WTC11 (cell line): ENCODE measurements at regions not wholly inside any gene's neighbourhood (a gene's known extent, or its start where the extent isn't known, plus 50 kb on each side); places are given as distances from the start of the nearest gene placed in this dataset.

Experiments
- ATAC-seq: fragments of 200-7000 bp; cut with Tn5 transposase; 2 replicates; pipeline ENCODE4 v1.10.0; 2021; ENCODE audit warnings: mild to moderate bottlenecking, moderate library complexity
- CTCF ChIA-PET: fragments of 300-600 bp; sonication (Branson Sonifier 250); formaldehyde crosslinking; loops from one replicate; lab custom pipeline; 2021; ENCODE audit warnings: antibody characterized with exemption; lab: Charles Lee
- POLR2A ChIA-PET: fragments of 350-600 bp; sonication (Branson Sonifier 250); formaldehyde crosslinking; loops from one replicate; lab custom pipeline; 2021; ENCODE audit warnings: antibody characterized with exemption; lab: Charles Lee
- DNase-seq: peaks from one replicate; pipeline ENCODE4 v3.0.0; 2021; ENCODE audit warnings: low spot score
- H3K27ac Mint-ChIP-seq: 2 replicates; pipeline ENCODE4 v1.8.0; 2021; ENCODE audit warnings: mixed read lengths
- H3K27me3 Mint-ChIP-seq: 2 replicates; pipeline ENCODE4 v1.8.0; 2021; ENCODE audit warnings: low read depth, mild to moderate bottlenecking, moderate library complexity, mixed read lengths
- H3K36me3 Mint-ChIP-seq: 2 replicates; pipeline ENCODE4 v1.8.0; 2021; ENCODE audit warnings: mixed read lengths
- H3K4me1 Mint-ChIP-seq: 2 replicates; pipeline ENCODE4 v1.8.0; 2022; ENCODE audit warnings: mixed read lengths
- H3K4me3 Mint-ChIP-seq: 2 replicates; pipeline ENCODE4 v1.8.0; 2021; ENCODE audit warnings: mild to moderate bottlenecking, moderate library complexity, mixed read lengths
- H3K9me3 Mint-ChIP-seq: 2 replicates; pipeline ENCODE4 v1.8.0; 2021; ENCODE audit warnings: mixed read lengths
- ARID4B ChIP-seq: sonication (generic); formaldehyde crosslinking; IDR thresholded peaks from 2 replicates; pipeline ENCODE4 v1.8.0; 2023; ENCODE audit warnings: missing genetic modification reagents, mild to moderate bottlenecking, borderline replicate concordance
- ATF6 ChIP-seq: sonication (generic); formaldehyde crosslinking; IDR thresholded peaks from 2 replicates; pipeline ENCODE4 v1.8.1; 2023; ENCODE audit warnings: mild to moderate bottlenecking, missing genetic modification reagents
- CTCF ChIP-seq: fragments of 200-600 bp; IDR thresholded peaks from 2 replicates; pipeline ENCODE4 v1.8.0; 2022; ENCODE audit warnings: antibody characterized with exemption
- ERG ChIP-seq: fragments of 250-450 bp; sonication (Bioruptor Pico); IDR thresholded peaks from 2 replicates; pipeline ENCODE4 v1.8.0; 2021; ENCODE audit warnings: mild to moderate bottlenecking
- HMGXB4 ChIP-seq: sonication (generic); formaldehyde crosslinking; IDR thresholded peaks from 2 replicates; pipeline ENCODE4 v1.8.1; 2023; ENCODE audit warnings: mild to moderate bottlenecking, moderate library complexity, missing genetic modification reagents
- RELA ChIP-seq: sonication (generic); formaldehyde crosslinking; IDR thresholded peaks from 2 replicates; pipeline ENCODE4 v1.8.1; 2022; ENCODE audit warnings: missing genetic modification reagents, mild to moderate bottlenecking, borderline replicate concordance
- TCF7 ChIP-seq: sonication (generic); formaldehyde crosslinking; IDR thresholded peaks from 2 replicates; pipeline ENCODE4 v1.8.0; 2022; ENCODE audit warnings: mild to moderate bottlenecking, low read depth, missing genetic modification reagents, moderate library complexity
- ZBTB43 ChIP-seq: sonication (generic); formaldehyde crosslinking; IDR thresholded peaks from 2 replicates; pipeline ENCODE4 v1.8.1; 2023; ENCODE audit warnings: mild to moderate bottlenecking, missing genetic modification reagents
- ZNF396 ChIP-seq: fragments of 250-450 bp; sonication (Bioruptor Pico); IDR thresholded peaks from 2 replicates; pipeline ENCODE4 v1.8.0; 2021; ENCODE audit warnings: mild to moderate bottlenecking, moderate library complexity, borderline replicate concordance
- ZNF423 ChIP-seq: fragments of 250-450 bp; sonication (Bioruptor Pico); IDR thresholded peaks from 2 replicates; pipeline ENCODE4 v2.1.2; 2022; ENCODE audit warnings: mild to moderate bottlenecking, moderate library complexity

- no peak for TF ChIP-seq ARID4B (CRISPR knock-in tag)
- TF ChIP-seq ZNF423 (CRISPR knock-in tag), result no peak
These were observed 187.7 kb downstream of the PIK3R1 start (continued) for GRCh38 chr5:68403301-68403700.

- H3K36me3 Mint-ChIP-seq, result no peaks in the 10 kb centered on the region
- ChIA-PET POLR2A (no interaction called here), CTCF (no interaction called here)
- no peak overlapping the region for H3K4me3 Mint-ChIP-seq
- TF ChIP-seq ERG (CRISPR knock-in tag) (no peak), RELA (no peak), ZBTB43 (no peak), ATF6 (CRISPR knock-in tag) (no peak), CTCF (no peak), HMGXB4 (no peak), TCF7 (no peak), ZNF396 (no peak)
- peaks cover 34% of the 10 kb centered on the region for H3K4me1 Mint-ChIP-seq
- no peaks in the 10 kb centered on the region for H3K27me3 Mint-ChIP-seq
- no peak for ATAC-seq
- H3K9me3 Mint-ChIP-seq, result peaks cover 4% of the 10 kb centered on the region; the same call in 1 of the 2 replicates
- no peak for DNase-seq
- H3K27ac Mint-ChIP-seq, result no peak overlapping the region
These were observed 188.7 kb downstream of the PIK3R1 start for GRCh38 chr5:68404246-68404645.
